ENCODE measurements at regions not wholly inside any gene's neighbourhood (a gene's known extent, or its start where the extent isn't known, plus 50 kb on each side); places are given as distances from the start of the nearest gene placed in this dataset.

DNA sequence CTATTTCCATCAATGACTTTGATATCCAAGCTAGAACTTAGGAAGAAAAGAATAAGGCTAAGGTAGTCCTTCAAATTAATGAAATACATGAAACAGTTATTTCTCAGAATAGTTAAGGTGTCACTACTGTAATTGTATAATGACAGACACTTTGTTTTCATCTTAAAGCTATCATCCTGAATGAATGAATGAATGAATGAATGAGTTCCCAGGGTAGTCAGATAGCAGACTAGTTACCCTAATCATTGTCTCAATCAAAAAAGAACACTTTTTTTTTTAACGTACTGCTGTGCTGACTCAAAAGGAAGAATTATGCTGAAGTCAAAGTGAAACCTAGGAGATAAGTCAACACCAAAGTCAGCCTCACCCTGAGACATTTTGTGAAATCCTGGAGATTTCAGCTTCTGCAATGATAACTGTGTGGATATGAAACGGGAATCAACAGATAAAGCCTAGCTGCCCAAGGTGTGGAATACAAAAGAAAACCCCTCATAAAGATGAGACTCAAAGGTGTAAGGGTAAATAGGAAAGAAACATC, 68.3 kb upstream of the CNKSR2 start:
- TF ChIP-seq TARDBP (IDR thresholded peaks at IDR 0.05) (no peak), SUZ12 (IDR thresholded peaks at IDR 0.05) (no peak), ARNT (IDR thresholded peaks at IDR 0.05) (no peak), ELF4 (IDR thresholded peaks at IDR 0.05) (no peak), ZNF384 (IDR thresholded peaks at IDR 0.05) (no peak), FOXK2 (IDR thresholded peaks at IDR 0.05) (no peak), LEF1 (IDR thresholded peaks at IDR 0.05; ENCODE audit: borderline replicate concordance) (no peak), NFRKB (IDR thresholded peaks at IDR 0.05) (no peak), FOXA1 (IDR thresholded peaks at IDR 0.05) (no peak), HDGF (IDR thresholded peaks at IDR 0.05; ENCODE audit: borderline replicate concordance) (no peak), BHLHE40 (IDR thresholded peaks at IDR 0.05; ENCODE audit: borderline replicate concordance) (no peak), SP1 (IDR thresholded peaks at IDR 0.05) (no peak), L3MBTL2 (conservative IDR thresholded peaks at IDR 0.05) (no peak), CTBP1 (IDR thresholded peaks at IDR 0.05; ENCODE audit: borderline replicate concordance) (no peak), FOXM1 (IDR thresholded peaks at IDR 0.05; ENCODE audit: borderline replicate concordance) (no peak)
- TF ChIP-seq, protein P1, sequence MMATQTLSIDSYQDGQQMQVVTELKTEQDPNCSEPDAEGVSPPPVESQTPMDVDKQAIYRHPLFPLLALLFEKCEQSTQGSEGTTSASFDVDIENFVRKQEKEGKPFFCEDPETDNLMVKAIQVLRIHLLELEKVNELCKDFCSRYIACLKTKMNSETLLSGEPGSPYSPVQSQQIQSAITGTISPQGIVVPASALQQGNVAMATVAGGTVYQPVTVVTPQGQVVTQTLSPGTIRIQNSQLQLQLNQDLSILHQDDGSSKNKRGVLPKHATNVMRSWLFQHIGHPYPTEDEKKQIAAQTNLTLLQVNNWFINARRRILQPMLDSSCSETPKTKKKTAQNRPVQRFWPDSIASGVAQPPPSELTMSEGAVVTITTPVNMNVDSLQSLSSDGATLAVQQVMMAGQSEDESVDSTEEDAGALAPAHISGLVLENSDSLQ (IDR thresholded peaks at IDR 0.05), result no peak
- CTCF ChIA-PET, result no interaction called here
- POLR2A ChIA-PET, result no interaction called here
- DNase-seq (ENCODE audit: extremely low spot score), result no peak

DNA sequence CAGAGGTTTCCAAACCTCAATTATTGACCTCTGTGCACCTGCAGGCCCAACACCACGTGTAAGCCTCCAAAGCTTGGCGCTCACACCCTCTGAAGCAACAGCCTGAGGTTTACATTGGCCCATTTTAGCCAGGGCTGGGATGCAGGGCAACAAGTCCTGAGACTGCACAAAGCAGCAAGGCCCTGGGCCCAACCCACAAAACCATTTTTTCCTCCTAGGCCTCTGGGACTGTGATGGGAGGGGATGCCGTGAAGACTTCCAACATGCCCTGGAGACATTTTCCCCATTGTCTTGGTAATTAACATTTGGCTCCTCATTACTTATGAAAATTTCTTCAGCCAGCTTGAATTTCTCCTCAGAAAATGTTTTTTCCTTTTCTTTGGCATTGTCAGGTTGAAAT, 54.9 kb upstream of the CNKSR2 start:
- TF ChIP-seq FOXM1 (IDR thresholded peaks at IDR 0.05; ENCODE audit: borderline replicate concordance) (no peak), FOXK2 (IDR thresholded peaks at IDR 0.05) (no peak), SUZ12 (IDR thresholded peaks at IDR 0.05) (no peak), FOXA1 (IDR thresholded peaks at IDR 0.05) (no peak), BHLHE40 (IDR thresholded peaks at IDR 0.05; ENCODE audit: borderline replicate concordance) (no peak), ZNF384 (IDR thresholded peaks at IDR 0.05) (no peak), SP1 (IDR thresholded peaks at IDR 0.05) (no peak), CTBP1 (IDR thresholded peaks at IDR 0.05; ENCODE audit: borderline replicate concordance) (no peak), TARDBP (IDR thresholded peaks at IDR 0.05) (no peak), LEF1 (IDR thresholded peaks at IDR 0.05; ENCODE audit: borderline replicate concordance) (no peak)
- no peak for DNase-seq (ENCODE audit: extremely low spot score)
- ChIA-PET POLR2A (no interaction called here), CTCF (no interaction called here)
